Neutrophil (primary cell): ENCODE measurements at regions not wholly inside any gene's neighbourhood (a gene's known extent, or its start where the extent isn't known, plus 50 kb on each side); places are given as distances from the start of the nearest gene placed in this dataset.

Source experiments
- H3K27ac ChIP-seq: fragments of 200-600 bp; sonication (generic); 2 replicates; pipeline ENCODE4 v1.5.1; 2016; ENCODE audit warnings: mild to moderate bottlenecking, moderate library complexity
- H3K27me3 ChIP-seq: fragments of 200-600 bp; sonication (generic); 2 replicates; pipeline ENCODE4 v1.6.0; 2016; ENCODE audit warnings: mild to moderate bottlenecking
- H3K36me3 ChIP-seq: fragments of 200-600 bp; sonication (generic); 2 replicates; pipeline ENCODE4 v1.5.1; 2017
- H3K4me1 ChIP-seq, 2 experiments: fragments of 200-600 bp in 1 of 2; sonication (generic) in 1 of 2; 1 replicate in 1 of 2; 2 replicates in 1 of 2; pipeline versions ENCODE4 v1.5.1 to v1.6.1; 2013 to 2016; ENCODE audit warnings: low read depth in 1 of 2, low read length in 1 of 2, mild to moderate bottlenecking in 1 of 2, moderate library complexity in 1 of 2; ENCODE audit not compliant: control insufficient read depth in 1 of 2, insufficient read depth in 1 of 2
- H3K4me3 ChIP-seq, 2 experiments: fragments of 200-600 bp in 1 of 2; sonication (generic) in 1 of 2; 1 replicate in 1 of 2; 2 replicates in 1 of 2; pipeline ENCODE4 v1.5.1; 2013 to 2016; ENCODE audit warnings: low read depth in 1 of 2, low read length in 1 of 2, mild to moderate bottlenecking in 1 of 2, moderate library complexity in 1 of 2
- H3K9me3 ChIP-seq: fragments of 200-600 bp; sonication (generic); 2 replicates; pipeline ENCODE4 v1.5.1; 2016
- TF ChIP-seq, protein P1 (sequence below): fragments of 200-600 bp; sonication (generic); IDR thresholded peaks from 2 replicates; pipeline ENCODE4 v1.5.1; 2016; ENCODE audit warnings: antibody characterized with exemption

- no peaks in the 10 kb centered on the region for H3K9me3 ChIP-seq
These were observed 1135.0 kb downstream of the GATA3 start for GRCh38 chr10:9189448-9189847.

GRCh38 chr10:9193120-9193519 is 1138.6 kb downstream of the GATA3 start:
- H3K36me3 ChIP-seq = no peaks in the 10 kb centered on the region
- H3K9me3 ChIP-seq = no peaks in the 10 kb centered on the region
- no peak overlapping the region for H3K4me3 ChIP-seq
- no peaks in the 10 kb centered on the region for H3K4me1 ChIP-seq
- TF ChIP-seq, protein P1, sequence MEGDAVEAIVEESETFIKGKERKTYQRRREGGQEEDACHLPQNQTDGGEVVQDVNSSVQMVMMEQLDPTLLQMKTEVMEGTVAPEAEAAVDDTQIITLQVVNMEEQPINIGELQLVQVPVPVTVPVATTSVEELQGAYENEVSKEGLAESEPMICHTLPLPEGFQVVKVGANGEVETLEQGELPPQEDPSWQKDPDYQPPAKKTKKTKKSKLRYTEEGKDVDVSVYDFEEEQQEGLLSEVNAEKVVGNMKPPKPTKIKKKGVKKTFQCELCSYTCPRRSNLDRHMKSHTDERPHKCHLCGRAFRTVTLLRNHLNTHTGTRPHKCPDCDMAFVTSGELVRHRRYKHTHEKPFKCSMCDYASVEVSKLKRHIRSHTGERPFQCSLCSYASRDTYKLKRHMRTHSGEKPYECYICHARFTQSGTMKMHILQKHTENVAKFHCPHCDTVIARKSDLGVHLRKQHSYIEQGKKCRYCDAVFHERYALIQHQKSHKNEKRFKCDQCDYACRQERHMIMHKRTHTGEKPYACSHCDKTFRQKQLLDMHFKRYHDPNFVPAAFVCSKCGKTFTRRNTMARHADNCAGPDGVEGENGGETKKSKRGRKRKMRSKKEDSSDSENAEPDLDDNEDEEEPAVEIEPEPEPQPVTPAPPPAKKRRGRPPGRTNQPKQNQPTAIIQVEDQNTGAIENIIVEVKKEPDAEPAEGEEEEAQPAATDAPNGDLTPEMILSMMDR = no peak
- no peak overlapping the region for H3K27ac ChIP-seq
- H3K27me3 ChIP-seq = peaks cover under 1% of the 10 kb centered on the region

More at GRCh38 chr10:9189448-9189847, 1135.0 kb downstream of the GATA3 start:
- H3K4me1 ChIP-seq = no peaks in the 10 kb centered on the region
- no peak overlapping the region for H3K27ac ChIP-seq
- no peaks in the 10 kb centered on the region for H3K36me3 ChIP-seq
- TF ChIP-seq, protein P1 = no peak
- no peaks in the 10 kb centered on the region for H3K27me3 ChIP-seq
- no peak overlapping the region for H3K4me3 ChIP-seq

DNA sequence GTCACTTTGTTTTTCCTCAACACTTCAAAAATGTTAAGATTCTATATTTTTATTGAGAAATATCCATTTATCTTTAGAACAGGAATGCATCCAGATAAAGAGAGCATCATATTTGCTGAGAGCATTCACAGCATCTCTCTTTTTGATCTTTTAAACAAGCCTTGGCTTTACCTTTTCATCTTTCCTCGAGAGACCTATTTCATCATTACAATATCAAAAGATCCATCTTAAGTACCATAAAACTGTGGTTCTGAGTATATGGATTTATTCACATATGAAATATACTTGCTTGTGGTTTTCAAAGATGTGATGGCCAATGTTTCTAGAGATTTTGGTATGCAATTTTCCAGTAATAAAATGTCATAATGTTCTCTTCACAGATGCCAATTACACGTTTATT is 1140.9 kb downstream of the GATA3 start:
- Histone ChIP-seq H3K4me3 (no peak overlapping the region), H3K27ac (no peak overlapping the region), H3K36me3 (no peaks in the 10 kb centered on the region), H3K9me3 (no peaks in the 10 kb centered on the region), H3K27me3 (peaks cover 9% of the 10 kb centered on the region), H3K4me1 (no peaks in the 10 kb centered on the region)
- TF ChIP-seq, protein P1 = no peak

GRCh38 chr10:9198611-9199010 is 1144.1 kb downstream of the GATA3 start:
- Histone ChIP-seq H3K27me3 (peaks cover 9% of the 10 kb centered on the region), H3K4me1 (no peaks in the 10 kb centered on the region), H3K27ac (no peak overlapping the region), H3K9me3 (no peaks in the 10 kb centered on the region), H3K36me3 (no peaks in the 10 kb centered on the region), H3K4me3 (no peak overlapping the region)
- TF ChIP-seq, protein P1 = no peak

DNA sequence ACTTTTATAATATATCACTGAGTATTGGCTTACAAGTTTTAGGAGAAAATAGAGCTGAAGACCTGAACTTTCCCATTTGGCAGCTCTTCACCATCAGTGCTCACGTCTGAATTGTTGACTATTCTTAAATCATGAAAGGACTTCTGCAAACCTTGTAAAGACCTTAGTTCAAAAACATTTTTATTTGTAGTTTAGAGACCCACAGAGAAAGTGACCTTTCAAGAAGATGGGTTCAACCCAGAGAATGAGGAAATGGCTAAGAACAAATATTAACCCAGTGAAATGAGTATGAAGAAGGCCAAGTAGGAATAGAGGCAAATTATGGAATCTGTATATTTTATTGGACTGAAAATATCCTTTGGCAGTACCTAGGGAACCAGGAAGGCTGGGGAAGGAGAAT is 1151.1 kb downstream of the GATA3 start:
- no peak overlapping the region for H3K27ac ChIP-seq
- no peaks in the 10 kb centered on the region for H3K36me3 ChIP-seq
- TF ChIP-seq, protein P1 = no peak
- H3K4me3 ChIP-seq = no peak overlapping the region
- no peaks in the 10 kb centered on the region for H3K9me3 ChIP-seq
- no peaks in the 10 kb centered on the region for H3K4me1 ChIP-seq
- H3K27me3 ChIP-seq = peaks cover 26% of the 10 kb centered on the region
